GM12878 (cell line): ENCODE measurements at regions not wholly inside any gene's neighbourhood (a gene's known extent, or its start where the extent isn't known, plus 50 kb on each side); places are given as distances from the start of the nearest gene placed in this dataset.

ENCODE experiments used
- ATAC-seq: fragments of 200-7000 bp; cut with Tn5 transposase; 3 replicates; pipeline ENCODE4 v1.9.1; 2020; ENCODE audit warnings: mild to moderate bottlenecking, moderate library complexity
- BruUV-seq: library from RNA; stranded (reverse); fragments of 400-500 nt; replicated peaks from 2 replicates; lab custom pipeline; 2021; lab: Mats Ljungman, UMichigan
- CTCF ChIA-PET: fragments of 300-600 bp; sonication (Branson Sonifier 250); formaldehyde crosslinking; extraction: SDS; loops from one replicate; lab custom pipeline; 2021; ENCODE audit warnings: inconsistent platforms; lab: Yijun Ruan, JAX
- POLR2A ChIA-PET: fragments of 350-600 bp; formaldehyde crosslinking; extraction: SDS; loops from one replicate; lab custom pipeline; 2021; ENCODE audit warnings: inconsistent platforms; lab: Charles Lee
- RAD21 ChIA-PET: fragments of 300-600 bp; sonication (Branson Sonifier 250); formaldehyde crosslinking; loops from one replicate; lab custom pipeline; 2023; ENCODE audit warnings: antibody characterized with exemption; ENCODE audit not compliant: unreplicated experiment; lab: Charles Lee
- SMC1A ChIA-PET: fragments of 300-600 bp; sonication (Branson Sonifier 250); formaldehyde crosslinking; loops from one replicate; lab custom pipeline; 2023; ENCODE audit not compliant: unreplicated experiment, uncharacterized antibody; lab: Charles Lee
- DNase-seq: peaks from one replicate; pipeline ENCODE4 v3.0.0-alpha.2; 2011; ENCODE audit warnings: low read depth, low spot score
- FAIRE-seq: peaks from 3 replicates; lab custom pipeline; 2011; peaks lifted over from hg19 to GRCh38; lab: Jason Lieb, UNC
- H2AFZ ChIP-seq: 2 replicates; pipeline ENCODE4 v1.6.0; 2011; ENCODE audit warnings: low read depth, low read length, control low read depth; ENCODE audit not compliant: control insufficient read depth
- H3K27ac ChIP-seq: 2 replicates; pipeline ENCODE4 v1.5.1; 2011; ENCODE audit warnings: control low read depth; ENCODE audit not compliant: control insufficient read depth, insufficient read depth
- H3K27me3 ChIP-seq, 2 experiments: replicated peaks in 1 of 2; 2 replicates each; pipeline versions ENCODE4 v1.6.0 to v1.6.1; 2011; ENCODE audit warnings: low read length in 1 of 2; ENCODE audit not compliant: control insufficient read depth in 2 of 2, insufficient read depth in 2 of 2
- H3K36me3 ChIP-seq, 2 experiments: 2 replicates each; pipeline ENCODE4 v1.5.1; 2011; ENCODE audit warnings: low read length in 1 of 2; ENCODE audit not compliant: control insufficient read depth in 2 of 2, insufficient read depth in 2 of 2
- H3K4me1 ChIP-seq: 2 replicates; pipeline ENCODE4 v1.6.1; 2011; ENCODE audit warnings: mild to moderate bottlenecking, low read length, moderate library complexity, mixed read lengths; ENCODE audit not compliant: control insufficient read depth, insufficient read depth
- H3K4me2 ChIP-seq: 2 replicates; pipeline ENCODE4 v1.6.0; 2011; ENCODE audit warnings: control low read depth; ENCODE audit not compliant: control insufficient read depth, insufficient read depth
- H3K4me3 ChIP-seq: fragments of 200-600 bp; sonication (generic); 2 replicates; pipeline ENCODE4 v1.5.1; 2016
- H3K79me2 ChIP-seq: 2 replicates; pipeline ENCODE4 v1.6.0; 2011; ENCODE audit warnings: low read length; ENCODE audit not compliant: control insufficient read depth, insufficient read depth
- H3K9ac ChIP-seq: 2 replicates; pipeline ENCODE4 v1.8.0; 2011; ENCODE audit warnings: low read length, control low read depth, mixed read lengths; ENCODE audit not compliant: control insufficient read depth, insufficient read depth
- H3K9me3 ChIP-seq: replicated peaks from 3 replicates; pipeline ENCODE4 v1.5.1; 2011; ENCODE audit warnings: mild to moderate bottlenecking, low read length; ENCODE audit not compliant: control insufficient read depth, insufficient read depth
- H4K20me1 ChIP-seq: 2 replicates; pipeline ENCODE4 v1.6.0; 2011; ENCODE audit not compliant: control insufficient read depth, insufficient read depth
- BACH1 ChIP-seq: fragments of 450-650 bp; IDR thresholded peaks from 2 replicates; pipeline ENCODE4 v1.6.1; 2017; ENCODE audit warnings: mild to moderate bottlenecking, borderline replicate concordance
- BHLHE40 ChIP-seq, 2 experiments: fragments of 450-650 bp in 1 of 2; IDR thresholded peaks; 2 replicates each; pipeline ENCODE4 v1.6.1; 2011 to 2017; ENCODE audit warnings: low read depth in 2 of 2, borderline replicate concordance in 1 of 2, improper control_type of control experiment in 1 of 2, low read length in 1 of 2, mild to moderate bottlenecking in 1 of 2
- CBX5 ChIP-seq: sonication (generic); IDR thresholded peaks from 2 replicates; pipeline ENCODE4 v1.6.1; 2016; ENCODE audit warnings: low read depth, moderate library complexity, mild to moderate bottlenecking, inconsistent platforms
- CTCF ChIP-seq, 3 experiments: IDR thresholded peaks in 2 of 3; conservative IDR thresholded peaks in 1 of 3; 2 replicates each; pipeline ENCODE4 v1.5.1; 2011; ENCODE audit warnings: low read depth in 3 of 3, low read length in 3 of 3, mild to moderate bottlenecking in 3 of 3, control low read depth in 2 of 3, moderate library complexity in 2 of 3, inconsistent platforms in 1 of 3, mixed read lengths in 1 of 3; ENCODE audit not compliant: control insufficient read depth in 2 of 3, insufficient read depth in 1 of 3; ENCODE audit errors: extremely low read depth in 1 of 3
- E4F1 ChIP-seq: fragments of 450-650 bp; IDR thresholded peaks from 2 replicates; pipeline ENCODE4 v1.6.1; 2018; ENCODE audit warnings: borderline replicate concordance, mild to moderate bottlenecking; ENCODE audit not compliant: partially characterized antibody
- EP300 ChIP-seq, 2 experiments: fragments of 150-350 bp in 1 of 2; IDR thresholded peaks; 2 replicates each; pipeline ENCODE4 v1.6.1; 2011 to 2012; ENCODE audit warnings: low read depth in 2 of 2, low read length in 2 of 2, borderline replicate concordance in 1 of 2, improper control_type of control experiment in 1 of 2, inconsistent platforms in 1 of 2; ENCODE audit not compliant: control insufficient read depth in 1 of 2
- EZH2 ChIP-seq: IDR thresholded peaks from 2 replicates; pipeline ENCODE4 v1.6.1; 2012; ENCODE audit warnings: low read depth, mild to moderate bottlenecking, control low read depth, inconsistent platforms, low read length, borderline replicate concordance; ENCODE audit not compliant: control insufficient read depth
- HSF1 ChIP-seq: fragments of 150-350 bp; IDR thresholded peaks from 2 replicates; pipeline ENCODE4 v1.6.1; 2014; ENCODE audit warnings: mild to moderate bottlenecking, low read depth, low read length
- MLLT1 ChIP-seq: fragments of 450-650 bp; IDR thresholded peaks from 2 replicates; pipeline ENCODE4 v1.6.1; 2016; ENCODE audit warnings: mild to moderate bottlenecking
- NFIC ChIP-seq: IDR thresholded peaks from 2 replicates; pipeline ENCODE4 v1.6.1; 2012; ENCODE audit warnings: low read depth, mild to moderate bottlenecking, inconsistent platforms, low read length, moderate library complexity
- NRF1 ChIP-seq: conservative IDR thresholded peaks from 2 replicates; pipeline ENCODE4 v1.6.1; 2011; ENCODE audit warnings: mild to moderate bottlenecking, low read depth, low read length, improper control_type of control experiment
- RCOR1 ChIP-seq: conservative IDR thresholded peaks from 2 replicates; pipeline ENCODE4 v1.6.1; 2012; ENCODE audit warnings: low read depth, low read length, improper control_type of control experiment
- SIN3A ChIP-seq: IDR thresholded peaks from 2 replicates; pipeline ENCODE4 v1.6.1; 2012; ENCODE audit warnings: low read depth, low read length, improper control_type of control experiment
- SMARCA5 ChIP-seq: fragments of 450-650 bp; IDR thresholded peaks from 2 replicates; pipeline ENCODE4 v1.6.1; 2017; ENCODE audit warnings: mild to moderate bottlenecking
- TBL1XR1 ChIP-seq: IDR thresholded peaks from 2 replicates; pipeline ENCODE4 v1.6.1; 2012; ENCODE audit warnings: low read depth, low read length, improper control_type of control experiment
- TCF12 ChIP-seq: IDR thresholded peaks from 2 replicates; pipeline ENCODE4 v1.6.1; 2011; ENCODE audit warnings: low read depth, mild to moderate bottlenecking, low read length
- WGBS: methylation state at CpG from one replicate; pipeline ENCODE4 v1.1.6; 2016; ENCODE audit warnings: low lambda C conversion rate; ENCODE audit not compliant: insufficient replicate concordance, insufficient coverage; ENCODE audit errors: missing lambda C conversion rate; 5-methylcytosine and 5-hydroxymethylcytosine counted together
- in situ Hi-C: fragments of 300-500 bp; cut with MboI; formaldehyde crosslinking; loops from 9 replicates; pipeline ENCODE4 v1.14.3; 2018; ENCODE audit warnings: mixed read lengths
- intact Hi-C: fragments of 100-400 bp; cut with micrococcal nuclease; formaldehyde crosslinking; loops from one replicate; pipeline ENCODE4 v1.14.2; 2022; ENCODE audit not compliant: unreplicated experiment

- FAIRE-seq (no peak), ATAC-seq (no peak), DNase-seq (no peak)
- POLR2A ChIA-PET, result no interaction called here
- H3K4me1 ChIP-seq, result no peaks in the 10 kb centered on the region
- H3K4me2 ChIP-seq, result no peak overlapping the region
- H4K20me1 ChIP-seq, result no peaks in the 10 kb centered on the region
- no peak overlapping the region for H3K27ac ChIP-seq
- intact Hi-C loops (no loop called here), in situ Hi-C loops (no loop called here)
- H3K36me3 ChIP-seq, result no peaks in the 10 kb centered on the region
- no peak overlapping the region for H3K4me3 ChIP-seq
- H3K79me2 ChIP-seq, result no peaks in the 10 kb centered on the region
- CTCF ChIA-PET, result no interaction called here
- 0% methylated on average over 1 of the region's 1 CpG for WGBS
- H3K9me3 ChIP-seq, result no peaks in the 10 kb centered on the region
- BruUV-seq, result no TSS peak
- TF ChIP-seq NRF1 (no peak), MLLT1 (no peak), BACH1 (no peak), TCF12 (no peak), HSF1 (no peak), CTCF (IDR thresholded peaks at IDR 0.05 in 2 of 3, conservative IDR thresholded peaks at IDR 0.05 in 1 of 3; ENCODE audit: control insufficient read depth in 2 of 3, extremely low read depth in 1 of 3, insufficient read depth in 1 of 3, low read depth in 3 of 3, low read length in 3 of 3) (no peak), NFIC (no peak), E4F1 (no peak), SIN3A (no peak), RCOR1 (no peak), SMARCA5 (no peak), BHLHE40 (IDR thresholded peaks at IDR 0.05; ENCODE audit: borderline replicate concordance in 1 of 2, low read depth in 2 of 2, low read length in 1 of 2) (no peak), EZH2 (no peak), TBL1XR1 (no peak), CBX5 (no peak), EP300 (IDR thresholded peaks at IDR 0.05; ENCODE audit: borderline replicate concordance in 1 of 2, control insufficient read depth in 1 of 2, low read depth in 2 of 2, low read length in 2 of 2) (no peak)
- RAD21 ChIA-PET, result no interaction called here
- H3K9ac ChIP-seq, result no peak overlapping the region
- no peaks in the 10 kb centered on the region for H3K27me3 ChIP-seq
- H2AFZ ChIP-seq, result no peak overlapping the region
- SMC1A ChIA-PET, result no interaction called here
These were observed 909.2 kb upstream of the EPHA6 start for GRCh38 chr3:95905182-95905581.
